GM23338 (cell line): ENCODE measurements at regions not wholly inside any gene's neighbourhood (a gene's known extent, or its start where the extent isn't known, plus 50 kb on each side); places are given as distances from the start of the nearest gene placed in this dataset.

ENCODE experiments used
- ATAC-seq: fragments of 200-7000 bp; cut with Tn5 transposase; 3 replicates; pipeline ENCODE4 v1.9.1; 2020
- DNase-seq: peaks from one replicate; pipeline ENCODE4 v3.0.0-alpha.2; 2015; ENCODE audit warnings: low spot score
- H2AFZ ChIP-seq: fragments of 200-600 bp; sonication (generic); 2 replicates; pipeline ENCODE4 v1.8.0; 2016; ENCODE audit warnings: antibody characterized with exemption, mild to moderate bottlenecking, moderate library complexity
- H3F3A ChIP-seq: fragments of 200-600 bp; sonication (generic); replicated peaks from 2 replicates; pipeline ENCODE4 v1.8.0; 2017; ENCODE audit warnings: antibody characterized with exemption, mixed run types, low read depth
- H3K27ac ChIP-seq: fragments of 200-600 bp; sonication (generic); 2 replicates; pipeline ENCODE4 v1.6.1; 2016; ENCODE audit warnings: low read depth
- H3K27me3 ChIP-seq: fragments of 200-600 bp; sonication (generic); 2 replicates; pipeline ENCODE4 v1.8.0; 2016; ENCODE audit warnings: mild to moderate bottlenecking, mixed run types, moderate library complexity; ENCODE audit not compliant: insufficient read depth
- H3K36me3 ChIP-seq: fragments of 200-600 bp; sonication (generic); 2 replicates; pipeline ENCODE4 v1.8.0; 2016; ENCODE audit warnings: mild to moderate bottlenecking; ENCODE audit not compliant: insufficient read depth
- H3K4me1 ChIP-seq: fragments of 200-600 bp; sonication (generic); 2 replicates; pipeline ENCODE4 v1.8.0; 2016; ENCODE audit warnings: mild to moderate bottlenecking, moderate library complexity; ENCODE audit not compliant: insufficient read depth
- H3K4me2 ChIP-seq: fragments of 200-600 bp; sonication (generic); 2 replicates; pipeline ENCODE4 v1.7.1; 2017; ENCODE audit warnings: mixed run types
- H3K4me3 ChIP-seq: fragments of 200-600 bp; sonication (generic); 2 replicates; pipeline ENCODE4 v1.6.1; 2016; ENCODE audit warnings: mixed run types
- H3K79me2 ChIP-seq: fragments of 200-600 bp; sonication (generic); replicated peaks from 2 replicates; pipeline ENCODE4 v1.8.0; 2017; ENCODE audit warnings: mild to moderate bottlenecking; ENCODE audit not compliant: insufficient read depth
- H3K9me2 ChIP-seq: fragments of 200-600 bp; sonication (generic); 2 replicates; pipeline ENCODE4 v1.8.0; 2017; ENCODE audit not compliant: insufficient read depth
- H4K20me1 ChIP-seq: fragments of 200-600 bp; sonication (generic); replicated peaks from 2 replicates; pipeline ENCODE4 v1.8.0; 2017; ENCODE audit warnings: mild to moderate bottlenecking; ENCODE audit not compliant: insufficient read depth
- H3K27ac Mint-ChIP-seq: 2 replicates; pipeline ENCODE4 v1.8.0; 2020; ENCODE audit warnings: inconsistent platforms, mild to moderate bottlenecking, moderate library complexity, mixed read lengths
- H3K27me3 Mint-ChIP-seq: 3 replicates; pipeline ENCODE4 v1.8.0; 2022; ENCODE audit warnings: low read depth, mild to moderate bottlenecking, moderate library complexity, mixed read lengths, inconsistent platforms; ENCODE audit not compliant: insufficient read depth, poor library complexity
- H3K36me3 Mint-ChIP-seq: 3 replicates; pipeline ENCODE4 v1.8.0; 2021; ENCODE audit warnings: low read depth, mild to moderate bottlenecking, inconsistent platforms, moderate library complexity, mixed read lengths
- H3K4me1 Mint-ChIP-seq: 3 replicates; pipeline ENCODE4 v1.8.0; 2020; ENCODE audit warnings: mild to moderate bottlenecking, inconsistent platforms, mixed read lengths
- H3K4me3 Mint-ChIP-seq: 3 replicates; pipeline ENCODE4 v1.8.0; 2021; ENCODE audit warnings: moderate library complexity, mild to moderate bottlenecking, inconsistent platforms, mixed read lengths
- H3K9me3 Mint-ChIP-seq: 3 replicates; pipeline ENCODE4 v1.8.0; 2020; ENCODE audit warnings: moderate library complexity, mild to moderate bottlenecking, inconsistent platforms, mixed read lengths
- CREB1 ChIP-seq: fragments of 250-450 bp; sonication (Bioruptor Pico); IDR thresholded peaks from 2 replicates; pipeline ENCODE4 v1.5.0; 2020; ENCODE audit warnings: low read depth, mild to moderate bottlenecking, moderate library complexity
- CTCF ChIP-seq, 2 experiments: fragments of 200-600 bp in 1 of 2; sonication (generic) in 1 of 2; conservative IDR thresholded peaks; 2 replicates each; pipeline versions ENCODE4 v1.5.1 to v1.6.1; 2016 to 2017; ENCODE audit warnings: antibody characterized with exemption in 2 of 2, low read depth in 2 of 2, mild to moderate bottlenecking in 2 of 2, moderate library complexity in 1 of 2
- EZH2 ChIP-seq: fragments of 200-600 bp; sonication (generic); IDR thresholded peaks from one replicate; pipeline ENCODE4 v1.8.0; 2017; ENCODE audit warnings: antibody characterized with exemption, mild to moderate bottlenecking, low read depth; ENCODE audit not compliant: unreplicated experiment
- EZH2phosphoT487 ChIP-seq: fragments of 200-600 bp; sonication (generic); IDR thresholded peaks from one replicate; pipeline ENCODE4 v1.8.1; 2018; ENCODE audit warnings: antibody characterized with exemption; ENCODE audit not compliant: unreplicated experiment
- JUNB ChIP-seq: IDR thresholded peaks from one replicate; pipeline ENCODE4 v1.6.1; 2016; ENCODE audit warnings: antibody characterized with exemption; ENCODE audit not compliant: unreplicated experiment
- NANOG ChIP-seq: IDR thresholded peaks from 2 replicates; pipeline ENCODE4 v1.6.1; 2016; ENCODE audit warnings: antibody characterized with exemption, borderline replicate concordance
- POLR2AphosphoS5 ChIP-seq: IDR thresholded peaks from 2 replicates; pipeline ENCODE4 v1.6.1; 2016; ENCODE audit warnings: antibody characterized with exemption, low read depth
- STAT1 ChIP-seq: IDR thresholded peaks from one replicate; pipeline ENCODE4 v1.6.1; 2016; ENCODE audit warnings: antibody characterized with exemption; ENCODE audit not compliant: unreplicated experiment
- ZNF331 ChIP-seq: fragments of 250-450 bp; sonication (Bioruptor Pico); IDR thresholded peaks from 2 replicates; pipeline ENCODE4 v1.5.0; 2020; ENCODE audit warnings: low read depth, mild to moderate bottlenecking, moderate library complexity
- TF ChIP-seq, protein P1 (sequence below): IDR thresholded peaks from 2 replicates; pipeline ENCODE4 v1.6.1; 2016; ENCODE audit warnings: antibody characterized with exemption
- TF ChIP-seq, protein P2 (sequence below): IDR thresholded peaks from one replicate; pipeline ENCODE4 v1.6.1; 2018; ENCODE audit warnings: antibody characterized with exemption; ENCODE audit not compliant: unreplicated experiment
- TF ChIP-seq, protein P3 (sequence below): fragments of 250-450 bp; sonication (Bioruptor Pico); IDR thresholded peaks from 2 replicates; pipeline ENCODE4 v1.5.0; 2020; ENCODE audit warnings: mild to moderate bottlenecking, moderate library complexity

GRCh38 chr1:14324248-14324630 is 274.2 kb upstream of the KAZN start (continued):
- TF ChIP-seq, protein P1, sequence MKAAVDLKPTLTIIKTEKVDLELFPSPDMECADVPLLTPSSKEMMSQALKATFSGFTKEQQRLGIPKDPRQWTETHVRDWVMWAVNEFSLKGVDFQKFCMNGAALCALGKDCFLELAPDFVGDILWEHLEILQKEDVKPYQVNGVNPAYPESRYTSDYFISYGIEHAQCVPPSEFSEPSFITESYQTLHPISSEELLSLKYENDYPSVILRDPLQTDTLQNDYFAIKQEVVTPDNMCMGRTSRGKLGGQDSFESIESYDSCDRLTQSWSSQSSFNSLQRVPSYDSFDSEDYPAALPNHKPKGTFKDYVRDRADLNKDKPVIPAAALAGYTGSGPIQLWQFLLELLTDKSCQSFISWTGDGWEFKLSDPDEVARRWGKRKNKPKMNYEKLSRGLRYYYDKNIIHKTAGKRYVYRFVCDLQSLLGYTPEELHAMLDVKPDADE, result no peak
- no peak for TF ChIP-seq EZH2phosphoT487

DNA sequence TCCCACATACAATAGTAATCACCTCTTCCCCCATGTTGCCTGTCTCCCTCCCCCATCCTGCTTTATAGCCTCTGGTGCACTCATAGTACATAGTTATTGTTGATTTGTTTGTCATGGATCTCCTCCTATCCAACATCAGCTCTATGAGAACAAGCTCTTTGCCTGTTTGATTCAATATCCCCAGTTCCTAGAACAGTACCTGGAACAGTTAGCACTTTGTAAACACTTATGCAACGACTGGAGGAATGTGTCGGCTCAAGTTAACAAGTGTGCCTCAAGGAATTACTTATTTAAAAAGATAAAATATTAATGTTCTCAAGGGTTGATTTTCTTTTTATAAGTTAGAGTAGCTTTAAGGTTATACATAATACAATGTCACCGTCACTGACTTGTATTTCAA is 271.6 kb upstream of the KAZN start:
- no peak overlapping the region for H3K27ac Mint-ChIP-seq
- no peaks in the 10 kb centered on the region for H3K79me2 ChIP-seq
- H3K27me3 Mint-ChIP-seq, result peaks cover 3% of the 10 kb centered on the region
- H3K4me2 ChIP-seq, result no peak overlapping the region
- no peaks in the 10 kb centered on the region for H3F3A ChIP-seq
- H2AFZ ChIP-seq, result no peak overlapping the region
- ATAC-seq (no peak), DNase-seq (no peak)
- H3K27me3 ChIP-seq, result no peaks in the 10 kb centered on the region
- H3K36me3 ChIP-seq, result no peaks in the 10 kb centered on the region
- no peaks in the 10 kb centered on the region for H3K4me1 ChIP-seq
- no peaks in the 10 kb centered on the region for H4K20me1 ChIP-seq
- peaks cover 4% of the 10 kb centered on the region; the same call in 2 of the 3 replicates for H3K36me3 Mint-ChIP-seq
- H3K4me3 Mint-ChIP-seq, result no peak overlapping the region
- H3K4me3 ChIP-seq, result no peak overlapping the region
- no peak overlapping the region for H3K27ac ChIP-seq
- no peaks in the 10 kb centered on the region for H3K4me1 Mint-ChIP-seq
- H3K9me2 ChIP-seq, result peaks cover 15% of the 10 kb centered on the region; the same call in 1 of the 2 replicates
- peaks cover 7% of the 10 kb centered on the region; the same call in 1 of the 3 replicates for H3K9me3 Mint-ChIP-seq
- TF ChIP-seq POLR2AphosphoS5 (no peak), EZH2phosphoT487 (no peak), EZH2 (no peak), ZNF331 (no peak), JUNB (no peak), NANOG (no peak), STAT1 (no peak), CTCF (conservative IDR thresholded peaks at IDR 0.05; ENCODE audit: low read depth in 2 of 2) (no peak), CREB1 (CRISPR knock-in tag) (no peak)
- TF ChIP-seq, protein P1, result no peak
- TF ChIP-seq, protein P2, sequence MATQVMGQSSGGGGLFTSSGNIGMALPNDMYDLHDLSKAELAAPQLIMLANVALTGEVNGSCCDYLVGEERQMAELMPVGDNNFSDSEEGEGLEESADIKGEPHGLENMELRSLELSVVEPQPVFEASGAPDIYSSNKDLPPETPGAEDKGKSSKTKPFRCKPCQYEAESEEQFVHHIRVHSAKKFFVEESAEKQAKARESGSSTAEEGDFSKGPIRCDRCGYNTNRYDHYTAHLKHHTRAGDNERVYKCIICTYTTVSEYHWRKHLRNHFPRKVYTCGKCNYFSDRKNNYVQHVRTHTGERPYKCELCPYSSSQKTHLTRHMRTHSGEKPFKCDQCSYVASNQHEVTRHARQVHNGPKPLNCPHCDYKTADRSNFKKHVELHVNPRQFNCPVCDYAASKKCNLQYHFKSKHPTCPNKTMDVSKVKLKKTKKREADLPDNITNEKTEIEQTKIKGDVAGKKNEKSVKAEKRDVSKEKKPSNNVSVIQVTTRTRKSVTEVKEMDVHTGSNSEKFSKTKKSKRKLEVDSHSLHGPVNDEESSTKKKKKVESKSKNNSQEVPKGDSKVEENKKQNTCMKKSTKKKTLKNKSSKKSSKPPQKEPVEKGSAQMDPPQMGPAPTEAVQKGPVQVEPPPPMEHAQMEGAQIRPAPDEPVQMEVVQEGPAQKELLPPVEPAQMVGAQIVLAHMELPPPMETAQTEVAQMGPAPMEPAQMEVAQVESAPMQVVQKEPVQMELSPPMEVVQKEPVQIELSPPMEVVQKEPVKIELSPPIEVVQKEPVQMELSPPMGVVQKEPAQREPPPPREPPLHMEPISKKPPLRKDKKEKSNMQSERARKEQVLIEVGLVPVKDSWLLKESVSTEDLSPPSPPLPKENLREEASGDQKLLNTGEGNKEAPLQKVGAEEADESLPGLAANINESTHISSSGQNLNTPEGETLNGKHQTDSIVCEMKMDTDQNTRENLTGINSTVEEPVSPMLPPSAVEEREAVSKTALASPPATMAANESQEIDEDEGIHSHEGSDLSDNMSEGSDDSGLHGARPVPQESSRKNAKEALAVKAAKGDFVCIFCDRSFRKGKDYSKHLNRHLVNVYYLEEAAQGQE, result no peak
- TF ChIP-seq, protein P3, sequence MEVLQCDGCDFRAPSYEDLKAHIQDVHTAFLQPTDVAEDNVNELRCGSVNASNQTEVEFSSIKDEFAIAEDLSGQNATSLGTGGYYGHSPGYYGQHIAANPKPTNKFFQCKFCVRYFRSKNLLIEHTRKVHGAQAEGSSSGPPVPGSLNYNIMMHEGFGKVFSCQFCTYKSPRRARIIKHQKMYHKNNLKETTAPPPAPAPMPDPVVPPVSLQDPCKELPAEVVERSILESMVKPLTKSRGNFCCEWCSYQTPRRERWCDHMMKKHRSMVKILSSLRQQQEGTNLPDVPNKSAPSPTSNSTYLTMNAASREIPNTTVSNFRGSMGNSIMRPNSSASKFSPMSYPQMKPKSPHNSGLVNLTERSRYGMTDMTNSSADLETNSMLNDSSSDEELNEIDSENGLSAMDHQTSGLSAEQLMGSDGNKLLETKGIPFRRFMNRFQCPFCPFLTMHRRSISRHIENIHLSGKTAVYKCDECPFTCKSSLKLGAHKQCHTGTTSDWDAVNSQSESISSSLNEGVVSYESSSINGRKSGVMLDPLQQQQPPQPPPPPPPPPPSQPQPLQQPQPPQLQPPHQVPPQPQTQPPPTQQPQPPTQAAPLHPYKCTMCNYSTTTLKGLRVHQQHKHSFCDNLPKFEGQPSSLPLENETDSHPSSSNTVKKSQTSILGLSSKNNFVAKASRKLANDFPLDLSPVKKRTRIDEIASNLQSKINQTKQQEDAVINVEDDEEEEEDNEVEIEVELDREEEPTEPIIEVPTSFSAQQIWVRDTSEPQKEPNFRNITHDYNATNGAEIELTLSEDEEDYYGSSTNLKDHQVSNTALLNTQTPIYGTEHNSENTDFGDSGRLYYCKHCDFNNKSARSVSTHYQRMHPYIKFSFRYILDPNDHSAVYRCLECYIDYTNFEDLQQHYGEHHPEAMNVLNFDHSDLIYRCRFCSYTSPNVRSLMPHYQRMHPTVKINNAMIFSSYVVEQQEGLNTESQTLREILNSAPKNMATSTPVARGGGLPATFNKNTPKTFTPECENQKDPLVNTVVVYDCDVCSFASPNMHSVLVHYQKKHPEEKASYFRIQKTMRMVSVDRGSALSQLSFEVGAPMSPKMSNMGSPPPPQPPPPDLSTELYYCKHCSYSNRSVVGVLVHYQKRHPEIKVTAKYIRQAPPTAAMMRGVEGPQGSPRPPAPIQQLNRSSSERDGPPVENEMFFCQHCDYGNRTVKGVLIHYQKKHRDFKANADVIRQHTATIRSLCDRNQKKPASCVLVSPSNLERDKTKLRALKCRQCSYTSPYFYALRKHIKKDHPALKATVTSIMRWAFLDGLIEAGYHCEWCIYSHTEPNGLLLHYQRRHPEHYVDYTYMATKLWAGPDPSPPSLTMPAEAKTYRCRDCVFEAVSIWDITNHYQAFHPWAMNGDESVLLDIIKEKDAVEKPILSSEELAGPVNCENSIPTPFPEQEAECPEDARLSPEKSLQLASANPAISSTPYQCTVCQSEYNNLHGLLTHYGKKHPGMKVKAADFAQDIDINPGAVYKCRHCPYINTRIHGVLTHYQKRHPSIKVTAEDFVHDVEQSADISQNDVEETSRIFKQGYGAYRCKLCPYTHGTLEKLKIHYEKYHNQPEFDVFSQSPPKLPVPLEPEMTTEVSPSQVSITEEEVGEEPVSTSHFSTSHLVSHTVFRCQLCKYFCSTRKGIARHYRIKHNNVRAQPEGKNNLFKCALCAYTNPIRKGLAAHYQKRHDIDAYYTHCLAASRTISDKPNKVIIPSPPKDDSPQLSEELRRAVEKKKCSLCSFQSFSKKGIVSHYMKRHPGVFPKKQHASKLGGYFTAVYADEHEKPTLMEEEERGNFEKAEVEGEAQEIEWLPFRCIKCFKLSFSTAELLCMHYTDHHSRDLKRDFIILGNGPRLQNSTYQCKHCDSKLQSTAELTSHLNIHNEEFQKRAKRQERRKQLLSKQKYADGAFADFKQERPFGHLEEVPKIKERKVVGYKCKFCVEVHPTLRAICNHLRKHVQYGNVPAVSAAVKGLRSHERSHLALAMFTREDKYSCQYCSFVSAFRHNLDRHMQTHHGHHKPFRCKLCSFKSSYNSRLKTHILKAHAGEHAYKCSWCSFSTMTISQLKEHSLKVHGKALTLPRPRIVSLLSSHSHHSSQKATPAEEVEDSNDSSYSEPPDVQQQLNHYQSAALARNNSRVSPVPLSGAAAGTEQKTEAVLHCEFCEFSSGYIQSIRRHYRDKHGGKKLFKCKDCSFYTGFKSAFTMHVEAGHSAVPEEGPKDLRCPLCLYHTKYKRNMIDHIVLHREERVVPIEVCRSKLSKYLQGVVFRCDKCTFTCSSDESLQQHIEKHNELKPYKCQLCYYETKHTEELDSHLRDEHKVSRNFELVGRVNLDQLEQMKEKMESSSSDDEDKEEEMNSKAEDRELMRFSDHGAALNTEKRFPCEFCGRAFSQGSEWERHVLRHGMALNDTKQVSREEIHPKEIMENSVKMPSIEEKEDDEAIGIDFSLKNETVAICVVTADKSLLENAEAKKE (CRISPR knock-in tag), result no peak
